HG03460 (cell line): ENCODE measurements at regions not wholly inside any gene's neighbourhood (a gene's known extent, or its start where the extent isn't known, plus 50 kb on each side); places are given as distances from the start of the nearest gene placed in this dataset.
A peak's percentile ranks its signal among the peaks of the same experiment; 100 is the strongest.

Source experiments
- ATAC-seq: cut with Tn5 transposase; IDR thresholded peaks from one replicate; pipeline ENCODE4 v1.9.1; 2021; ENCODE audit not compliant: unreplicated experiment

GRCh38 chr2:37858725-37859267 is 66.3 kb upstream of the RMDN2 start:
- no peak for ATAC-seq

- no peak for ATAC-seq
Measured at GRCh38 chr2:37862620-37863019, 62.5 kb upstream of the RMDN2 start.

GRCh38 chr2:37864217-37864616 is 60.9 kb upstream of the RMDN2 start:
- no peak for ATAC-seq

- ATAC-seq, result no peak
Measured at GRCh38 chr2:37865640-37866039, 59.4 kb upstream of the RMDN2 start.

GRCh38 chr2:37866171-37866934 is 58.7 kb upstream of the RMDN2 start:
- ATAC-seq, result no peak

GRCh38 chr2:37867166-37867565 is 57.9 kb upstream of the RMDN2 start:
- no peak for ATAC-seq

- no peak for ATAC-seq
Measured at GRCh38 chr2:37868866-37869265, 56.2 kb upstream of the RMDN2 start.

- ATAC-seq, result no peak
Measured at GRCh38 chr2:37869304-37869703, 55.8 kb upstream of the RMDN2 start.

- no peak for ATAC-seq
Measured at GRCh38 chr2:37869771-37870170, 55.3 kb upstream of the RMDN2 start.

- no peak for ATAC-seq
Measured at GRCh38 chr2:37870829-37871228, 54.3 kb upstream of the RMDN2 start.

GRCh38 chr2:37871456-37872191 is 53.5 kb upstream of the RMDN2 start:
- peak; percentile 70 for ATAC-seq

GRCh38 chr2:37872192-37872750 is 52.8 kb upstream of the RMDN2 start:
- no peak for ATAC-seq

GRCh38 chr2:37873229-37873628 is 51.9 kb upstream of the RMDN2 start:
- ATAC-seq, result no peak

- ATAC-seq, result no peak
Measured at GRCh38 chr2:37873749-37874330, 51.2 kb upstream of the RMDN2 start.

- peak; percentile 41 for ATAC-seq
Measured at GRCh38 chr2:37874470-37874869, 50.6 kb upstream of the RMDN2 start.
